Endothelial cell of umbilical vein (primary cell): ENCODE measurements at regions not wholly inside any gene's neighbourhood (a gene's known extent, or its start where the extent isn't known, plus 50 kb on each side); places are given as distances from the start of the nearest gene placed in this dataset.

Source experiments
- BruUV-seq: library from RNA; stranded (reverse); fragments of 400-500 nt; replicated peaks from 2 replicates; lab custom pipeline; 2021; lab: Mats Ljungman, UMichigan
- CTCF ChIA-PET: fragments of 300-600, 350-600 bp; sonication (Branson Sonifier 250); formaldehyde crosslinking; loops from one replicate; lab custom pipeline; 2021; ENCODE audit warnings: antibody characterized with exemption, inconsistent platforms; lab: Charles Lee
- POLR2A ChIA-PET: fragments of 300-600, 350-600 bp; sonication (Branson Sonifier 250); formaldehyde crosslinking; loops from one replicate; lab custom pipeline; 2021; ENCODE audit warnings: antibody characterized with exemption, inconsistent platforms; lab: Charles Lee
- DNase-seq: peaks from one replicate; pipeline ENCODE4 v3.0.0-alpha.2; 2011; ENCODE audit warnings: low read depth, low spot score
- FAIRE-seq: peaks from 2 replicates; lab custom pipeline; 2011; peaks lifted over from hg19 to GRCh38; lab: Jason Lieb, UNC
- H2AFZ ChIP-seq: 2 replicates; pipeline ENCODE4 v1.6.0; 2012; ENCODE audit warnings: low read depth, low read length, control low read depth, inconsistent platforms
- H3K27ac ChIP-seq: 2 replicates; pipeline ENCODE4 v1.5.1; 2011; ENCODE audit warnings: low read depth, mild to moderate bottlenecking, control low read depth, low read length, moderate library complexity; ENCODE audit not compliant: insufficient read depth
- H3K27me3 ChIP-seq, 2 experiments: 2 replicates each; pipeline versions ENCODE4 v1.6.0 to v1.6.1; 2011; ENCODE audit warnings: low read length in 2 of 2, mixed read lengths in 1 of 2; ENCODE audit not compliant: control insufficient read depth in 2 of 2, insufficient read depth in 2 of 2
- H3K36me3 ChIP-seq, 2 experiments: 2 replicates in 1 of 2; 3 replicates in 1 of 2; pipeline ENCODE4 v1.5.1; 2011; ENCODE audit warnings: low read length in 2 of 2, mild to moderate bottlenecking in 1 of 2, moderate library complexity in 1 of 2; ENCODE audit not compliant: control insufficient read depth in 2 of 2, insufficient read depth in 2 of 2; ENCODE audit errors: extremely low read depth in 1 of 2
- H3K4me1 ChIP-seq: 3 replicates; pipeline ENCODE4 v1.5.1; 2011; ENCODE audit warnings: mild to moderate bottlenecking, low read length; ENCODE audit not compliant: control insufficient read depth, insufficient read depth; ENCODE audit errors: extremely low read depth
- H3K4me2 ChIP-seq: 2 replicates; pipeline ENCODE4 v1.6.1; 2011; ENCODE audit warnings: low read length, control low read depth, mixed read lengths; ENCODE audit not compliant: insufficient read depth
- H3K4me3 ChIP-seq, 3 experiments: fragments of 200-600 bp in 1 of 3; sonication (generic), shearing (Covaris generic) in 1 of 3; replicated peaks in 1 of 3; 2 replicates each; pipeline ENCODE4 v1.5.1; 2011 to 2016; ENCODE audit warnings: control low read depth in 3 of 3, low read length in 3 of 3, mild to moderate bottlenecking in 2 of 3, inconsistent platforms in 1 of 3, low read depth in 1 of 3, moderate library complexity in 1 of 3; ENCODE audit not compliant: insufficient read depth in 1 of 3
- H3K79me2 ChIP-seq: 2 replicates; pipeline ENCODE4 v1.6.0; 2012; ENCODE audit warnings: low read length, inconsistent platforms; ENCODE audit not compliant: control insufficient read depth, insufficient read depth
- H3K9ac ChIP-seq: replicated peaks from 2 replicates; pipeline ENCODE3; 2011; ENCODE audit warnings: low read length, control low read depth; ENCODE audit not compliant: insufficient read depth; ENCODE audit errors: extremely low read depth
- H3K9me1 ChIP-seq: replicated peaks from 3 replicates; pipeline ENCODE4 v1.6.0; 2011; ENCODE audit warnings: mild to moderate bottlenecking, low read length; ENCODE audit not compliant: control insufficient read depth, insufficient read depth; ENCODE audit errors: extremely low read depth
- H3K9me3 ChIP-seq: replicated peaks from 2 replicates; pipeline ENCODE4 v1.5.1; 2012; ENCODE audit warnings: low read length, inconsistent platforms; ENCODE audit not compliant: control insufficient read depth, insufficient read depth
- H4K20me1 ChIP-seq: replicated peaks from 2 replicates; pipeline ENCODE3; 2011; ENCODE audit warnings: mild to moderate bottlenecking, low read length; ENCODE audit not compliant: control insufficient read depth, insufficient read depth; ENCODE audit errors: extremely low read depth
- EZH2 ChIP-seq: IDR thresholded peaks from 2 replicates; pipeline ENCODE4 v1.6.1; 2012; ENCODE audit warnings: borderline replicate concordance, low read depth, mild to moderate bottlenecking, moderate library complexity, low read length, inconsistent platforms; ENCODE audit not compliant: severe bottlenecking
- FOS ChIP-seq: IDR thresholded peaks from 2 replicates; pipeline ENCODE4 v1.6.1; 2011; ENCODE audit warnings: mild to moderate bottlenecking, low read length, moderate library complexity, borderline replicate concordance; ENCODE audit not compliant: insufficient read depth
- GATA2 ChIP-seq: IDR thresholded peaks from 2 replicates; pipeline ENCODE4 v1.7.0; 2011; ENCODE audit warnings: low read depth, mild to moderate bottlenecking, moderate library complexity, mixed read lengths, low read length; ENCODE audit not compliant: insufficient read length, insufficient read depth
- JUN ChIP-seq: IDR thresholded peaks from 2 replicates; pipeline ENCODE4 v1.6.1; 2011; ENCODE audit warnings: borderline replicate concordance, low read depth; ENCODE audit not compliant: insufficient read length, insufficient read depth
- MYC ChIP-seq: IDR thresholded peaks from one replicate; pipeline ENCODE4 v1.6.1; 2011; ENCODE audit warnings: mild to moderate bottlenecking, low read depth, low read length
- POLR2A ChIP-seq: IDR thresholded peaks from 2 replicates; pipeline ENCODE4 v1.6.1; 2012; ENCODE audit warnings: low read depth, mild to moderate bottlenecking, control low read depth, low read length
- POLR2AphosphoS5 ChIP-seq: IDR thresholded peaks from 2 replicates; pipeline ENCODE4 v1.6.1; 2012; ENCODE audit warnings: low read depth, mild to moderate bottlenecking, control low read depth, low read length, moderate library complexity; ENCODE audit not compliant: insufficient read depth
- dilution Hi-C: fragments of 300-500 bp; cut with MboI; formaldehyde crosslinking; loops from one replicate; pipeline ENCODE4 v1.15.0; 2019; ENCODE audit warnings: low sequenced_read_pairs; ENCODE audit not compliant: extremely low pct_ligation_motif_present
- intact Hi-C: fragments of 100-400 bp; cut with micrococcal nuclease; formaldehyde crosslinking; loops from one replicate; pipeline ENCODE4 v1.10.0; 2022
- TF ChIP-seq, protein P1 (sequence below), 2 donors: IDR thresholded peaks; 1 replicate in 1 of 2; 2 replicates in 1 of 2; pipeline ENCODE4 v1.5.1; 2011; ENCODE audit warnings: low read length in 2 of 2, mild to moderate bottlenecking in 2 of 2, moderate library complexity in 2 of 2, control low read depth in 1 of 2, inconsistent platforms in 1 of 2, low read depth in 1 of 2; ENCODE audit not compliant: insufficient read depth in 1 of 2; ENCODE audit errors: extremely low read depth in 1 of 2
- TF ChIP-seq, protein P2 (sequence below): IDR thresholded peaks from 2 replicates; pipeline ENCODE4 v1.6.1; 2011; ENCODE audit not compliant: insufficient read depth, insufficient read length

DNA sequence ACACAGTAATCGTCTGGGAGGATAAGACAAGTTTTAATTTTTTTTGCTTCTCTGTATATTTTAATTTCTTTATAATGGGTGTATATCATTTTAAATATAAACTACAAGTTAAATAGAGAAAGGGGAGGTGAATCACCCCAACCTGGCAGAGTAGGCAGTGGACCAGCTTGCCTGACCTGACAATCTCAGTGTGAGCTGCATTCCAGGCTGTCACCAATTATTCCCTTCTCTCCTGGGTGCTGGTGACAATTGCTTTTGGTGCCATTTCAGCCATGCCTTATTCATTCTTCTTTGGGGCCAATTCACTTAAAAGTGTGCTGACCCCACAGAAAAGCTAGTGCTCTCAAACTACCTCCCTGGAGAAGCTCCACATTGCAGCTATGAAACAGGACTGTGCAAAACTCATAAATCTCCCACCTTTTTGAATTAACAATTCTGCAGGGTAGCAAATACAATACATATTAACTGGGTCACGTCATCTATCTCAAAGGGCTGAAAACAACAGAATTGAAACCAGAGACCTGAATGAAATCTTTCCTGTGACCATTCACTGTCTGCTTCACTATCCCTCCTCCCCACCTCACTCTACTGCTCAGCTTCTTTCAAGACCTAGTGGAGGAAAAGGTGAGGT lies 359.0 kb downstream of the HS3ST1 start:
- Histone ChIP-seq H3K27me3 (no peaks in the 10 kb centered on the region), H3K27ac (no peak overlapping the region), H3K9me3 (no peaks in the 10 kb centered on the region), H4K20me1 (no peaks in the 10 kb centered on the region), H3K9me1 (no peaks in the 10 kb centered on the region), H2AFZ (no peak overlapping the region), H3K79me2 (no peaks in the 10 kb centered on the region), H3K4me1 (no peaks in the 10 kb centered on the region), H3K36me3 (no peaks in the 10 kb centered on the region), H3K9ac (no peak overlapping the region), H3K4me2 (no peak overlapping the region), H3K4me3 (no peak overlapping the region)
- intact Hi-C loops, result no loop called here
- FAIRE-seq, result no peak
- DNase-seq, result no peak
- dilution Hi-C loops, result no loop called here
- no peak for TF ChIP-seq POLR2AphosphoS5
- TF ChIP-seq JUN, result no peak
- no peak for TF ChIP-seq POLR2A
- no peak for TF ChIP-seq MYC
- TF ChIP-seq GATA2, result no peak
- TF ChIP-seq EZH2, result no peak
- ChIA-PET CTCF (no interaction called here), POLR2A (no interaction called here)
- no TSS peak for BruUV-seq

GRCh38 chr4:11069083-11069482 lies 359.6 kb downstream of the HS3ST1 start:
- no TSS peak for BruUV-seq
- ChIA-PET CTCF (no interaction called here), POLR2A (no interaction called here)
- H3K27ac ChIP-seq, result no peak overlapping the region
- FAIRE-seq, result no peak
- no peaks in the 10 kb centered on the region for H3K4me1 ChIP-seq
- no peak overlapping the region for H2AFZ ChIP-seq
- H3K36me3 ChIP-seq, result no peaks in the 10 kb centered on the region
- H3K4me2 ChIP-seq, result no peak overlapping the region
- dilution Hi-C loops, result no loop called here
- DNase-seq, result no peak
- H4K20me1 ChIP-seq, result no peaks in the 10 kb centered on the region
- no peaks in the 10 kb centered on the region for H3K9me3 ChIP-seq
- H3K4me3 ChIP-seq, result no peak overlapping the region
- no peak overlapping the region for H3K9ac ChIP-seq
- no peak for TF ChIP-seq JUN
- TF ChIP-seq MYC, result no peak
- no peak for TF ChIP-seq POLR2A
- TF ChIP-seq, protein P1, sequence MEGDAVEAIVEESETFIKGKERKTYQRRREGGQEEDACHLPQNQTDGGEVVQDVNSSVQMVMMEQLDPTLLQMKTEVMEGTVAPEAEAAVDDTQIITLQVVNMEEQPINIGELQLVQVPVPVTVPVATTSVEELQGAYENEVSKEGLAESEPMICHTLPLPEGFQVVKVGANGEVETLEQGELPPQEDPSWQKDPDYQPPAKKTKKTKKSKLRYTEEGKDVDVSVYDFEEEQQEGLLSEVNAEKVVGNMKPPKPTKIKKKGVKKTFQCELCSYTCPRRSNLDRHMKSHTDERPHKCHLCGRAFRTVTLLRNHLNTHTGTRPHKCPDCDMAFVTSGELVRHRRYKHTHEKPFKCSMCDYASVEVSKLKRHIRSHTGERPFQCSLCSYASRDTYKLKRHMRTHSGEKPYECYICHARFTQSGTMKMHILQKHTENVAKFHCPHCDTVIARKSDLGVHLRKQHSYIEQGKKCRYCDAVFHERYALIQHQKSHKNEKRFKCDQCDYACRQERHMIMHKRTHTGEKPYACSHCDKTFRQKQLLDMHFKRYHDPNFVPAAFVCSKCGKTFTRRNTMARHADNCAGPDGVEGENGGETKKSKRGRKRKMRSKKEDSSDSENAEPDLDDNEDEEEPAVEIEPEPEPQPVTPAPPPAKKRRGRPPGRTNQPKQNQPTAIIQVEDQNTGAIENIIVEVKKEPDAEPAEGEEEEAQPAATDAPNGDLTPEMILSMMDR (IDR thresholded peaks at IDR 0.05; ENCODE audit: extremely low read depth in 1 of 2, insufficient read depth in 1 of 2, low read depth in 1 of 2, low read length in 2 of 2), result no peak
- no peak for TF ChIP-seq EZH2
- no peak for TF ChIP-seq FOS
- TF ChIP-seq, protein P2, sequence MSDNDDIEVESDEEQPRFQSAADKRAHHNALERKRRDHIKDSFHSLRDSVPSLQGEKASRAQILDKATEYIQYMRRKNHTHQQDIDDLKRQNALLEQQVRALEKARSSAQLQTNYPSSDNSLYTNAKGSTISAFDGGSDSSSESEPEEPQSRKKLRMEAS, result no peak
- TF ChIP-seq POLR2AphosphoS5, result no peak
- TF ChIP-seq GATA2, result no peak
- intact Hi-C loops, result no loop called here
- H3K9me1 ChIP-seq, result no peaks in the 10 kb centered on the region
- no peaks in the 10 kb centered on the region for H3K27me3 ChIP-seq
- no peaks in the 10 kb centered on the region for H3K79me2 ChIP-seq
